Dedifferentiated amniotic fluid mesenchymal stem cell (primary cell): ENCODE measurements at regions not wholly inside any gene's neighbourhood (a gene's known extent, or its start where the extent isn't known, plus 50 kb on each side); places are given as distances from the start of the nearest gene placed in this dataset.
A peak's percentile ranks its signal among the peaks of the same experiment; 100 is the strongest.

ENCODE experiments used
- DNase-seq: peaks from one replicate; pipeline ENCODE4 v3.0.0-alpha.2; 2016; ENCODE audit errors: extremely low spot score

DNA sequence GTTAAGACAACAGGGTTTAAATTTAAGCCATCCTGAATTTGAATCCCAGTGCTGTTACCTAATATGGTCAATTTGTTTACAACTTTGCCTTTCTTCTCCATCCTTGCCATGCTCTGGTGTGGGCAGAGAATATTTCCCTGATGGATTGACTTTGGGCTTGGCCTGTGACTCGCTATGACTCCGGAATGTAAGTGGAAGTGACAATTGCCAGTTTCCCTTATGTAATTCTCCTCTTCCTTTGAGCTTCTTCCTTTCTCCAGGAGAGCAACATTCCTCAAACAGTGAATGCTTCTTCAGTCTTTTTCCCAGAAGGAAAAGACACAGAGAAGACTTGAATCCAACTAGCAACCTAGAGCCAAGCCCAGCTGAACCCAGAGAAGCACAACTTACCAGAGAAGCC is 159.1 kb downstream of the LURAP1L start:
- no peak for DNase-seq

DNA sequence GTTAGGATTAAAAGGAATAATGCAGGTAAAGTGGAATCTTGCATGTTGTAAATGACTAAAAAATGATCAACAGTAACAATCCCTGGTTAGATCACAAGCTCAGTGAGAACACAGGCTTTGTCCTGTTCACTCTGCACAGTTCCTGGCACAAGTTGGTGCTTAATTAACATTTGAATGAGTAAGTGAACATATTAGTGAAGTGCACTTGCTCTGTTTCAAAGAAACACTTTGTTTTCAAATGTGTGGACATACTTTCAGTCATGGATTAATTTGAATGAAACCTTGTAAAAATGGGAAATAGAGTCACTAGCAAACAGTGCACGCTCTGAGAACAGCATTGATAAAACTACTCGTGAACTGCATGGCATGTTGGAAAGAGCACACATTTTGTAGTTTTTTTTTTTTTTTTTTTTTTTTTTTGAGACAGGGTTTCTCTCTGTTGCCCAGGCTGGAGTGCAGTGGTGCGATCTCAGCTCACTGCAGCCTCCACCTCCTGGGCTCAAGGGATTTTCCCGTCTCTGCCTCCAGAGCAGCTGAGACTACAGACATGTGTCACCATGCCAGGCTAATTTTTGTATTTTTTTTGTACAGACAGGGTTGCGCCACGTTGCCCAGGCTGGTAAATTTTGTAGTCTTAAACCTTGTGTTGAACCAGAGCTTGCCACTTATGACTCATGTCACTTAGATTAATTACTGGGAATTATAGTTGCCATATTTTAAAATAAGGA is 159.9 kb downstream of the LURAP1L start:
- DNase-seq, result no peak

DNA sequence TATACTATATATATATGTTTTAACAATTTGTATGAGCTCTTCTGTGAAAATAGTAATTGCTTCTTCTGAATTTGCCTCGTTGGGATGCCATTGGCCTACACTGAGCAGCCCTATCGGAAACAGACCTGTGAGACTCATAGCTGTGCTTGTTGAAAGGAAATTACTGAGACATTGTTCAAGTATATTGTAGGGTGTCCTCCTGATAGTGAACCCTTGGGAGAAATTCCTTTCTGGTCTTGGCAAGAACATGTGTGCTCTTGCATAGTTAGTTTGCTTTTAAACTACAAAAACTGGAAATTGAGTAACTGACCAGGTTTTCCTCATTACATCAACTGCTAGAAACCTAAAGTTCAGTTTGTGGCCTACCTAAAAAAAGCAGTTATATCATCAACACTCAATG is 160.9 kb downstream of the LURAP1L start:
- no peak for DNase-seq

DNA sequence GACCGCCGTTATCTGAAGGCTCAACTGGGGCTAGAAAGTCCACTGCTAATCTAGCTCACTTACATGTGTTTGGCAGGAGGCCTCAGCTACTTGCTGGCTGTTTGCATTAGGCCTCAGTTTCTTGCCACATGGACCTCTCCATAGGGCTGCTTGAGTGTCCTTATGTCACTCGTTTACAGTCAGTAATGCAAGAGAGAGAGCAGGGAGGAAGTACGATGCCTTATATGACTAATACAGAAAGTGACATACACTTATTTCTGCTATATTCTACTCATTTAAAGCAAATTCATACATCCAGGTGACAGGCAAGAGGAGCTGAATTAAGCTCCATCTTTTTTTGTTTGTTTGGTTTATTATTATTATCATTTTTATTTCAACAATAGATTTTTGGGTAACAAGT is 179.6 kb downstream of the LURAP1L start:
- no peak for DNase-seq

DNA sequence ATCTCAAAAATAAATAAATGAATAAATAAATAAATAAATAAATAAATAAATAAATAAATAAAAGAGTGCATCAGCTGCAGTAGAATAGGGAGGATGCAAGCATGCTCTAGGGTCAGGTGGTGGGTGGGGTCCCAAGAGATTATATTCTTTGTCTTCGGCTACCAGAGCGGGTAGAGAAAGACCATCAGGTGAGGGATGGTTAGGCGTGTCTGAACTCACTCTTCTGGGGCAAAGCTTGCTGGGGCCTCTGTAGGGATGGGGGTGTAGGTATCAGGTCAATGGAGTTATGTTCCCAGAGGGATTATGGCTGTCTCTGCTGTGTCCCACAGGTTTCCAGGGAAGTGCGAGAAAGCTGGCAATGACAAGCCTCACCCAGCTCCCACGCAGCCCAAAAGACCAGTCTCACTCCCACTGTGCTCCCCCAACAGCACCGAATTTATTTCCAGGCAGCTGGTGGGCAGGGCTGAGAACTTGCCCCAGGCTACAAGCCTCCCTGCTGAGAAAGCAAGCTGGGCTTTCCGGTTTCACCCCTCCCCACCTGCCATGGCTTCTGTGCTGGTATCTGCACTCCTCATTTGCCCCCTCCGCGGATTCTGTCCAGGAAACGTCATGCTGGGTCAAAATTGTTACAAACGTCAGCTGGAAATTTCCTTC is 180.8 kb downstream of the LURAP1L start:
- no peak for DNase-seq

DNA sequence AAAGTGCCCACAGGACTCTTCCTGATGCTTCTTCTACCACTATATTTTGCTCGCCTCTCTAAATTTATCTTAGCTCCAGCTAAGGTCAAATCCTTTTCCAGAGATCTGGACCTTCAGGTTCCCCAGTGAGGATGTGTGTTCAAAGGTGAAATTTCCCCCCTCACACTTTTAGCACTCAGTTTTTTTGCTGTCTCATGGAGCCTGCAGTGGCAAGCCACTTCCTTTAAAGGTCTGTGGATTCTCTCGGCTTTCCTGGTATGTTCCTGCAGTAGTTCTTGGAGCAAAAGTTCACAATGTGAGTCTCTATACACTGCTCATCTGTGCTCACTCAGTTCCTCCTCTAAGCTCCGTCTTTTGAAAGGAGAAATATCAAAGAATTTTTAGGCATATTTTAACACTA is 181.4 kb downstream of the LURAP1L start:
- DNase-seq, result no peak

DNA sequence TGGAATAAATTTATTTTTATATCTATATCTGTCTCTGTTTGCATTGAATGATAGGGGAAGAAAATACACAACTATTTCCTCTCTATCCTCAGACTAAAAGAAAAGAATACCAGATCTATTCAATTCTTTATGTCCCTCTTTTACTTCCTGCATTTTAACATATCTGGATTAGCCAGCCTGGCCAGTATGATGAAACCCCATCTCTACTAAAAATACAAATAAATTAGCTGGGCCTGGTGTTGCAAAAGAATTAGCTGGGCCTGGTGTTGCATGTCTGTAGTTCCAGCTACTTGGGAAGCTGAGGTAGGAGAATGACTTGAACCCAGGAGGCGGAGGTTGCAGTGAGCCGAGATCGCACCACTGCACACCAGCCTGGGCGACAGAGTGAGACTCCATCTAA is 182.0 kb downstream of the LURAP1L start:
- no peak for DNase-seq

DNA sequence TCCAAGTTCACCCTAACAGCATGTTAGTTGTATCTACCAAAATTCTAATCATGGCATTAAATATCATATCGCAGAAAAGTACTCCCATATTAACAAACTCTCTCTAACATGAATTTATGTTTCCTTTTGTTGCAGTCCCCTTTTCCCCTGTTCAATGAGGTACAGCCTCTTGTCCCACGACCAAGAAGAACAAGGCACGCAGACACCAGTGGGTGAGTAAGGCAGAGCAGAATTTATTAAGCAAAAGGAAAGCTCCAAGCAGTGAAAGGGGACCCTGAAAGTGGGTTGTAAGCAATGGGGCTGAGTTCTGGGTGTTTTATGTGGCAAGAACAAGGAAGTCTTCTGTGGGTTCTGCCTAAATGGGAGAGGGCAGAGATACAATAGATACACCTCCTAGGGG is 183.5 kb downstream of the LURAP1L start:
- no peak for DNase-seq

DNA sequence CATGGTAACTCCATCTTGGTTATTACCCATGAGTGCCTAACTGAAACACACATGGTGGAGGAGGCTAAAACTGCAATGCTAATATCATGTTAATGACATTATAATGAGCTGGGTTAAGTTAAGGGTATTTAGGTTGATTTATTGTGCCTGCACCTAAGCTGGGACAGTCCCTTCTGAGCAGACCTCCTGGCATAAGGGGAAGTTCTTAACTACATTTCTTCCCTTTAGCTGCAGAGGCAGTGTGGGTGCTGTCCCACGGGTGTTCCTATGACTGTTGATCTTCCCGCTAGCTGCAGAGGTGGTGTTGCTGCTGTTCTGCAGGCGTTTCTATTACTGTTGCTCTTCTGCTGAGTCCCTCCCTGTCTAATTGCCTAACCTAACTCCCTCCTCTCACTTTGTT is 183.9 kb downstream of the LURAP1L start:
- DNase-seq, result no peak

DNA sequence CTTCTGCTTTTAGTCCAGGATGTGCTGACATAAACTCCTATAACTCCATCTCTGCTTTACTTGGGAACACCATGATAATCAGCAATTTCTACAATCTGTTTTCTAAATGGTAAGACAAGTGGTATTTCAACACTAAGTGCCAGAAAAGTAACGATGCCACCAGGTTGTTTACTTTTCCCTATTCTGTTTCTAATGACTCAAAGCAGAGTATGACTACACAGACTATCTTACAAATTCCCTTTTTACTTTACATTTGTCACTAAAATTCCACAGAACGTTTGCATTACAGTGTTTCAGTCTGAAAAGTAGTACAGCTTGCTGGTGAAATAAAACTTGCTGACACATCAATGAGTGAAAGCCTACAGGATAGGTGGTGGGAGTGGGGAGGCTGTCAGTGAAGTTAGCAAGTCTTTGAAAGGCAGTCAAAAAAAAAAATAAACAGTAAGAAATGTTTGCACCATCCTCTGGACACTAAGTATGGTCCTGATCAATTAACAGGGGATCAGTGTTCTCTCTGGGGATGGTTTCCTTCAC is 186.5 kb downstream of the LURAP1L start:
- DNase-seq, result no peak

DNA sequence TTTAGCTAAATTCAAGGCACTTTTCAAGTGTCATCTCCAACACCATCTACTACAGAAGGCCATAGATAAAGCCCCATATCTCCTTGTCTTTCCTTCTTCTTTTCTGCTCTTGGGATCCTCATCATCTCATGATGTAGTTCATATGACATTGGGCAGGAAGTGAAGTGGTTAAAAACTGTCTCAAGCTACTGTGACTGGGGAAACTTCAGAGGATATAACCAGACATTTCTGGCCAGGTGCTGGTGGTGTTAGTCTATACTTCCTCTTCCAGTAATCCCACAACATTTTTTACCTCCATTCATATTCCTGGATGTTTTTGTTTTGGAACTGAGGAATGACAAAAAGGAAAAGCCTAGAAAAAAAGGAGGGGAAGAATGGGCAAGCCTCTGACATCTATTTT is 188.7 kb downstream of the LURAP1L start:
- no peak for DNase-seq

DNA sequence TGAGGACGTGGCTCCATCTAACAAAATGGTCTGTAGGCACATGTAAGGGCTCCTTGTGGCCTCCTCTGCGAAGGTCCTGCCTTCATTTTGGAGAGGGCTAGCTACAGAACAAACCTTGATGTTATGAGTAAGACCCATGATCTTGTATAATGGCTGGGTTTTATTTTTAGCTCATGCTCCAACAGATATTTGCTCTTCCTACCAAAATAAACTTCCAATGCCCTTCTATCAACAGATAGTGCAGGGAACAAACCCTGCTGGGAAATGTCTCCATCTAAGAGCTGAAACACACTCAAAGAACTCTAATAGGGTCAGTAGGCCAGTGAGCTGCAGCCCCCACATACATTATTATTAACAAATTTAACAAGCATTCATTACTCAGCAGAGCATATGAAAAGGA is 189.5 kb downstream of the LURAP1L start:
- no peak for DNase-seq

DNA sequence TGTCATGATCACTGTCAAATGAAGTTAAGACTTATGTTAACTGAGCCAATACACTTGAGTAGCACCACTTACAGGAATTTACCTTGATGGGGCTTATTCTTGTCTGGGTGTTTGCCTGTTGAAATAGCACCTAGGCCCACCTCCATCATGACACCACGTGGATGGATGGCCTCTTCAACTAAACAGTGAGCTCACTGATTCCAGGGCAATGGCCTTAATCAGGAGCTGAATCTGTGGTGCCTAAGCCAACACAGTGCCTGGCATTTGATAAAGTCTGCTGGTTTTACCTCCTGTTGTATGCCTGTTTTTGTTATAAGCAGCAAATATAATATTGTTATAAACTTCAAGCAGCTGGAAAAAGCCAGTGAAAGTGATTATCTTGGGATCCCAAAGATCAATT is 190.5 kb downstream of the LURAP1L start:
- no peak for DNase-seq

DNA sequence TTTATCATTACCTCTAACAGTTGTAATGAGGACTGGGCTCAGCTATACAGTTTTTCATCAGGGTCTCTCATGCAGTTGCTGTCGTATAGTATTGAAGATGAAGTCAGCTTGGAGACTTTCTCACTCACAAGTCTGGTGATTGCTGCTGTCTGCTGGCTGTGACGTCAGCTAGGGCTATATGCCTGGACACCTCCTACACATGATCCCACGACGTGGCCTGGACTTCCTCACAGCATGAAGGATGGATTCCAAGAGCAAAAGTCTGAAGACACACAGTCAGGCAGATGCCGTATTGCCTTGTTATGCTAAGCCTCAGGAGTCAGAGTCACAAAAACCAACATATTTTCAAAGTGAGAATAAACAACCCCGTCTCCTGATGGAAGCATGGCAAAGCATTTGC is 193.3 kb downstream of the LURAP1L start:
- no peak for DNase-seq

DNA sequence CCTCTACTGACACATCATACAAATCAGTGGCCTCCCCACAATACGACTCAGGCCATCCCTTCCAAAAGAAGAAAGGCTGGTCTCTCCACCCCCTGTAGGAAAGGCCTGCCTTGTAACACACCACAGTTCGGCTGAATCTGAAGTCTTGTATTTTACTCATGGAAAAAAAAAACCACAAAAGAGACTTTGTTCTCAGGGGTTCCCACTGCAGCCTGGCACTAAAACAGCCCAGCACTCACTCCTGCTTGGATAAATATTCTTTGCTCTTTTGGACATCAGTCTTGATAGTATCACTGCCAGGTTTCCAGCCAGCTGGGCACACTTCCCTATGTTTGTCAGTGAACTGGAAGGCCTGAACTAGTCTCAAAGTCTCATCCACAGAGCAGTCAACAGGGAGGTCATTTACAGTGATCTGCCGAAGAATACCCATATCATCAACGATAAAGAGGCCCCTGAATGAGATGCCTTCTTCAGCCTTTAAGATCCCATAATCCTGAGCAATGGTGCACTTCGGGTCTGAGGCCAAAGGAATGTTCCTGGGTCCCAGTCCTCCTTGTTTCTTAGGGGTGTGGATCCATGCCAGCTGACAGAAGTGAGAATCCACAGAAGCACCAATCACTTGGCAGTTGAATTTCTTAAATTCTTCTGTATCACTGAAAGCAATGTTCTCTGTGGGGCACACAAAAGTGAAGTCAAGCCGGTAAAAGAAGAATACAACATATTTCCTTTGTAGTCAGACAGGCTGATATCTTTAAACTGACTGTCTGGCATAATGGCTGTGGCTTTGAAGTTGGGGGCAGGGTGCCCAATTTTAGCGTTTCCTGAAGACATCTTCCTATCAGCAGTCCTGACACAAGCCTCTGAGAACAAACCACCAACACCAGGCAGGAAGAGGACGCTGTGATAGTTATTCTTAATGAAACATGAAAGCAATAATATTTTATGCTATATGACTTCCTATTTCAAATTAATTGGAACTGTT is 198.1 kb downstream of the LURAP1L start:
- DNase-seq, result no peak

DNA sequence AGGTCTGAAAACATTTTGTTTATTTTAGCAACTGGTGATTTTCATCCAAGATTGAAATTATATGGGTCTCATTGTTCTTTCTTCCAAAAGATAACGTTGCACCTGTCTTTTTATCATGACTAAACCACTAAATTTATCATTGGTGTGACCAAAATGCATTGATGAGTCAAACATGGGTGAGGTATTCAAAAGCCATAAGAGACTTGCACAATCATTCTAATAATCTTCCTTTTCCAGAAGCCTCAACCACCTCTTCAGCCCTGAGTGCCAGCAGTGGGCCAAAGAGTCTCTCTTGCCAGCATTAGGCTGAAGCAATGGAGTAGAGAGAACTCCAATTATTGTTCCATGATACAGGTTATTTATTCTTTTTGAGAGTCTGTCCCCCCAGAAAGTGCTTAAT is 198.9 kb downstream of the LURAP1L start:
- DNase-seq, result no peak

DNA sequence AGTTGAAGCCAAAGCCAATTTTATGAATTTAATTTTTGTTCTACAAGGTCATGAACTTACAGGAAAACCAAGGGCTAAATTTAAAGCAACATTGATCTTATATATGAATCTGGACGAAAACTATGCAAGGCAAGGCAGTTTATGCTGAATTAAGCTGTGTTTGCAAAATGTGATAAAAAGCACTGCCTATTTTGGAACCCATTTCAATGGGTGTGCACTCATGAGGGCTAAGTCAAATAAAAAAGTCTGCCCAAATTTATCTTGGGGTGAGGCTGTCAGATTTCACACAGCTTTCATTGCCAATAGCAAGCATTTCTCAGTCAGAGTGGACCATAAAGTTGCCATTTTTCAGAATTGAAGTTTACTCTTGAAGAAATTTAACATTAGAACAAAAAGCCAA is 199.9 kb downstream of the LURAP1L start:
- DNase-seq, result no peak

DNA sequence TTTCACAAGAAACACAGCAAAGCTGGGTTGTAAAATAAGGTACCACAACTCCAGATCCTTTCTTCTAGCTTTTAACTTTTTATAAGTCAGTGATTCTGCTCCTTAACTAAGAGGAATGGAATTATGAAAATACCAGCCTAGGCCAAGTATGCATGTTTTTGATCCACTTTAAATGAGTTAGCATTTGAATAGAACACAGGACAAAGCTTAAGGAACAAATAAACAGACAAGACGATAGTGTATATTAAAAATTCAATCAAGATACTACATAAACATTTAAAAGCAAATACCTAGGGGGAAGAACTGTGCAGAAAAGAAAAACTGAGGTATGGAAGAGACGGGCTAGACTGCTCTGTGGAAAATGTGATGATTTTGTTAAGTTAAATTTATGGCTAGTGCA is 200.7 kb downstream of the LURAP1L start:
- no peak for DNase-seq

DNA sequence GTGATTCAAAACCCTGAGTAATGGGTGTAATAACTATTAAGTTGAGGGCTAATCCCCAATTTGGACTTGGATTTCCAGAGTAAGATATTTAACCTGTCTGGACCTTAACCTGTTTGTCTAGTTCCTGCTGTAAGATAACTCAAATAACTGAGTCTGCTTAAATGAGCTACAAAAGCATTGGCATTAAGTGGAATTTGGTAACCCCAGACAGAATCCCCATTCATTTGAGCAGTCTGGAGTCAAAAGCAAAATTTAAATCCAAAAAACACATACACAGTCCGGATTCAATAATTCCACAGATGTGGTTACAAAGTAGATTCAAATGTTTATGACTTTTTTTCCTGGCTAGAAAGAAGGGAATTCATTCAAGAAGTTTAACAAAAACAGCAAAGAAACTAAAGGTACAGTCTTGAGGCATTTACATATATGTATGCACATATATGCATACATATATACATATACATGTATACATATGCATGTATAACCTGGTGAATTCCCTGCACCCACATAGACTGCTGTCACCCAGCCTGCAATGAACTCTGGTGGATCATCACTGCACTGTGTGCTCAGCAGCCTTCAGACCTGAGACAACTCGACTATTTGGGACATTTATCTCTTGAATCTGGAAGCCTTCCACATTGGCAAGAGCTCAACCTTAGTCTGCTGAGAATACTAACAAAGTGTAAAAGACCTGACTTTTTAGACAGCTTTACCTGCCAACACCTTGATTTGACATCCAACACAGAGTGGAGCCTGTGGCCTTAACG is 205.4 kb downstream of the LURAP1L start:
- DNase-seq, result no peak

DNA sequence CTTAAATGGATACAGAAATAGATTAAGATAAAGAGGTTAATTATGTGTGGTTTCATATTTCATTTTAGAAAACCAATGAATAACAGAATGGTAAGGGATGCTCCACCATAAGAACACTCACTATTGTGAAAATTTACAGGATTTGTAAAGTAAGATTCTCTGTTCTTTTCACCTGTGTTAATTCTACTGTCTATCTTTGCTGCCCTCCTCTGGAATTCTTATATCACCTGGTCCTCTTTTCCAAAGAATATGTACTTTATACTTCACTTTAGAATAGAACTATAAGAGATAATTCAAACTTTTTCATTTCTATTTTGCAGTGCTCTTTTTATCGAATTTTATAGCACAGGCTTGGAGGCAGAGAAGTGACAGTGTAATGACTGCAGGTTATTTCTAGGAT is 213.4 kb downstream of the LURAP1L start:
- no peak for DNase-seq

DNA sequence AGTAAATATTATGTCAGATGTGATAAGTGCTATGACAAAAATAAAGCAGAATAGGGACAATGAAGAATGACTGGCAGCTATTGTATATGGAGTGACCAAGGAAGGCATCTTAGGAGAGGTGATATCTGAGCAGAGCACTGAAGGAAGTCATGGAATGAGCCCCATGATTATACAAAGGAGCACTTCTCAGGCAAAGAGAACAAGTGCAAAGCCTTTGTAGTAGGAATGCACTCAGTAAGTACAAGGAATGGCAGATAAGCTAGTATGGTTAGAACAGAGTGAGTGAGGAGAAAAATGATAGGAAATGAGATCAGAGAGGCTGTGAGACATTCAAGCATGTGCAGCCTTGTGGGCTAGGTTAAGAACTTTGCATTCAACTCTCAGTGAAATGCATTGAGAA is 214.8 kb downstream of the LURAP1L start:
- DNase-seq, result no peak

DNA sequence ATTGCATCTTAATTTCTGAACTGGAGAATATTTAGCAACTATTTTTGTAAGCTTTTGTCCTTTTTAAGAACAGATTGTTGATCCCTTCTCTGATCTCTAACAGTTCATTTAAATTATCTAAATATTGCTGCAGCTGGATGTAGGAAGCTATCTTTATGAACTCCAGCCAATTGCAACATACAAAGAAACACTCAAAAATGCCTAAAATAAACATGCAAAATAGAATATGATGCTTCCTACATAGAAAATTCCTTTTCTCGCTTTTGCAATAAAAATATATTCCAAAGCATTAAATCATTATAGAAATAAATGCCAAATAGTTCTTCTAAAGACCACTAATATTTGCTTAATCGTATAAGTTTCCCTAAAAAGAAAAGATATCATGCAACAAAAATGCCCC is 218.6 kb downstream of the LURAP1L start:
- DNase-seq, result peak; percentile 16
